Endodermal cell (in vitro differentiated cells): ENCODE measurements at regions not wholly inside any gene's neighbourhood (a gene's known extent, or its start where the extent isn't known, plus 50 kb on each side); places are given as distances from the start of the nearest gene placed in this dataset.
"Not testable (repeated sequence)": the region's sequence is repeated elsewhere in the genome, so short reads cannot be mapped to it uniquely, and the experiment has no call there.

Source experiments
- DNase-seq: peaks from one replicate; pipeline ENCODE4 v3.0.0-alpha.2; 2017
- H3K27ac ChIP-seq: 2 replicates; pipeline ENCODE4 v1.5.1; 2013; ENCODE audit warnings: mild to moderate bottlenecking, low read depth, low read length, moderate library complexity
- H3K27me3 ChIP-seq: 2 replicates; pipeline ENCODE4 v1.6.1; 2013; ENCODE audit warnings: mild to moderate bottlenecking, low read length, moderate library complexity; ENCODE audit not compliant: insufficient read depth, control insufficient read depth, poor library complexity, severe bottlenecking
- H3K36me3 ChIP-seq: 2 replicates; pipeline ENCODE4 v1.7.0; 2013; ENCODE audit warnings: mild to moderate bottlenecking, low read length, moderate library complexity; ENCODE audit not compliant: control insufficient read depth, insufficient read depth
- H3K4me1 ChIP-seq: one replicate; pipeline ENCODE4 v1.7.0; 2013; ENCODE audit warnings: low read length; ENCODE audit not compliant: control insufficient read depth, insufficient read depth
- H3K4me3 ChIP-seq: 2 replicates; pipeline ENCODE4 v1.5.1; 2013; ENCODE audit warnings: mild to moderate bottlenecking, low read length, moderate library complexity
- H3K9ac ChIP-seq: 2 replicates; pipeline ENCODE4 v1.6.1; 2013; ENCODE audit warnings: mild to moderate bottlenecking, low read length, moderate library complexity; ENCODE audit not compliant: poor library complexity, severe bottlenecking; ENCODE audit errors: extremely low read depth
- H3K9me3 ChIP-seq: 2 replicates; pipeline ENCODE4 v1.6.1; 2013; ENCODE audit warnings: mild to moderate bottlenecking, low read length, moderate library complexity; ENCODE audit not compliant: control insufficient read depth
- H3K27ac Mint-ChIP-seq: 2 replicates; pipeline ENCODE4 v1.8.0; 2020; ENCODE audit warnings: mixed read lengths
- H3K27me3 Mint-ChIP-seq: 2 replicates; pipeline ENCODE4 v1.8.0; 2021; ENCODE audit warnings: mild to moderate bottlenecking, mixed read lengths; ENCODE audit not compliant: insufficient read depth
- H3K36me3 Mint-ChIP-seq: 2 replicates; pipeline ENCODE4 v1.8.0; 2020; ENCODE audit warnings: low read depth, mixed read lengths
- H3K4me1 Mint-ChIP-seq: 2 replicates; pipeline ENCODE4 v1.8.0; 2020; ENCODE audit warnings: mixed read lengths
- H3K4me3 Mint-ChIP-seq: 2 replicates; pipeline ENCODE4 v1.8.0; 2020; ENCODE audit warnings: mild to moderate bottlenecking, moderate library complexity, mixed read lengths
- H3K9me3 Mint-ChIP-seq: 2 replicates; pipeline ENCODE4 v1.8.0; 2020; ENCODE audit warnings: mild to moderate bottlenecking, mixed read lengths
- WGBS, 2 experiments: methylation state at CpG; one replicate each; pipeline versions ENCODE4 v1.1.5 to v1.1.7; 2013; ENCODE audit warnings: missing lambda C conversion rate in 2 of 2, mixed read lengths in 1 of 2; ENCODE audit not compliant: insufficient coverage in 1 of 2, insufficient read length in 1 of 2; 5-methylcytosine and 5-hydroxymethylcytosine counted together
- TF ChIP-seq, protein P1 (sequence below): fragments of 200-600 bp; sonication (generic); conservative IDR thresholded peaks from 2 replicates; pipeline ENCODE4 v1.5.0; 2021; ENCODE audit warnings: antibody characterized with exemption, mild to moderate bottlenecking

DNA sequence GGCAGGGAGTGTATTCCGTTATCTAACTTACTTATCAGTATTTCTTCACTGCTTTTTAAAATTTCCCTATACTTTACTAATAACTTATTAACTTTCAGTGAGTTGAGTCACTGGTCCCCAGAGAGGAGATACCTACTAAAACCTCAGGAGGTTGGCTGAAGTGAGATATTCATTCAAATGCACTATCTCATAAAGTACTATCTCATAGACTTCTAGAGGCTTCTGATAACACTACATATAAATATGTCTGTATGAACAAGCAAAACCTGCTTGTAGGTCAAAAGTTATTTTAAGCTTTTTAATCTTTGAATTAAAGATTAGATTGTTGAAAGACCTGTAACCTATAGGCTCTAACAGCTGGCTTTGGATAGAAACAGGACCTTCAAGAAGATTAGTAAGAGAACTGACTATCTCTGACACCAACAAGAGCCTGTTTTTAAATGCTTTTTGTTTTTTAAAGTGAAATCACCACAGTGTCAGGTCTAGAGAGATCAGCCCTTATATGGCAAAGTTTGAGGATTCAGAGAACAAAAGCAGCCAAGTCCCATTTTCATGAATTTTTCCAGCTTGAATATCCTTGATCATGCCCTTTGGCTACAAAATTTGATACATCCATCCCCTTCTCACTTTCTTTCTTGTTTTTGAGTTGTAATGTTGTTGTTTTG is 242.2 kb downstream of the ARL4A start:
- no peak overlapping the region for H3K27ac ChIP-seq
- no peaks in the 10 kb centered on the region for H3K36me3 Mint-ChIP-seq
- H3K27ac Mint-ChIP-seq: no peak overlapping the region
- no peak for DNase-seq
- no peak overlapping the region for H3K9ac ChIP-seq
- no peaks in the 10 kb centered on the region for H3K9me3 Mint-ChIP-seq
- WGBS, 2 experiments: 100% methylated on average over 1 of the region's 1 CpG; no CpG with 5 or more reads in 1 of the 2 experiments
- H3K27me3 ChIP-seq: no peaks in the 10 kb centered on the region
- H3K4me1 ChIP-seq: peaks cover 9% of the 10 kb centered on the region
- no peaks in the 10 kb centered on the region for H3K36me3 ChIP-seq
- no peaks in the 10 kb centered on the region for H3K27me3 Mint-ChIP-seq
- TF ChIP-seq, protein P1, sequence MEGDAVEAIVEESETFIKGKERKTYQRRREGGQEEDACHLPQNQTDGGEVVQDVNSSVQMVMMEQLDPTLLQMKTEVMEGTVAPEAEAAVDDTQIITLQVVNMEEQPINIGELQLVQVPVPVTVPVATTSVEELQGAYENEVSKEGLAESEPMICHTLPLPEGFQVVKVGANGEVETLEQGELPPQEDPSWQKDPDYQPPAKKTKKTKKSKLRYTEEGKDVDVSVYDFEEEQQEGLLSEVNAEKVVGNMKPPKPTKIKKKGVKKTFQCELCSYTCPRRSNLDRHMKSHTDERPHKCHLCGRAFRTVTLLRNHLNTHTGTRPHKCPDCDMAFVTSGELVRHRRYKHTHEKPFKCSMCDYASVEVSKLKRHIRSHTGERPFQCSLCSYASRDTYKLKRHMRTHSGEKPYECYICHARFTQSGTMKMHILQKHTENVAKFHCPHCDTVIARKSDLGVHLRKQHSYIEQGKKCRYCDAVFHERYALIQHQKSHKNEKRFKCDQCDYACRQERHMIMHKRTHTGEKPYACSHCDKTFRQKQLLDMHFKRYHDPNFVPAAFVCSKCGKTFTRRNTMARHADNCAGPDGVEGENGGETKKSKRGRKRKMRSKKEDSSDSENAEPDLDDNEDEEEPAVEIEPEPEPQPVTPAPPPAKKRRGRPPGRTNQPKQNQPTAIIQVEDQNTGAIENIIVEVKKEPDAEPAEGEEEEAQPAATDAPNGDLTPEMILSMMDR: no peak
- no peak overlapping the region for H3K4me3 ChIP-seq
- H3K4me1 Mint-ChIP-seq: peaks cover 9% of the 10 kb centered on the region
- no peak overlapping the region for H3K4me3 Mint-ChIP-seq
- H3K9me3 ChIP-seq: no peaks in the 10 kb centered on the region

DNA sequence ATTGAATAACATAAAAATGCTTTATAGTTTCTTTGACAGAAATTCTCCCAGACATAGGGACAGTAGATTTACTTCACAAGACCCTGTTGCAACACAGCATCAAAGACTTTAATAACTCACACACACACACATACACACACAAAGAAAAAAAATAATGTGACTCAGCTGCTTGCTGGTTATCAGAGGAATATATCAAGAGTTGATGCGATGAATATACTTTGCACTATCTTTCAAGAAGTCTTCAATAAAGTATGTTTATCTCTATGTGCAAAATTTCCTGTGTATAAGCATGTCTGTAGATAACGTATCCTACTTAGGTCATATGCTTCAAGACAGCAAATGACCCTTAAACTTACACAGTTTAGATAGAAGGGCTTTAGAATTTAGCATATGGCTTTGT is 243.1 kb downstream of the ARL4A start:
- H3K27ac Mint-ChIP-seq: no peak overlapping the region
- peaks cover 9% of the 10 kb centered on the region for H3K4me1 ChIP-seq
- H3K4me1 Mint-ChIP-seq: peaks cover 9% of the 10 kb centered on the region
- H3K9ac ChIP-seq: no peak overlapping the region
- no peaks in the 10 kb centered on the region for H3K9me3 ChIP-seq
- no peak overlapping the region for H3K27ac ChIP-seq
- no peaks in the 10 kb centered on the region for H3K36me3 Mint-ChIP-seq
- 96 to 100% methylated on average over 1 to 2 of the region's 2 CpGs for WGBS, 2 experiments
- no peak overlapping the region for H3K4me3 ChIP-seq
- TF ChIP-seq, protein P1: no peak
- no peaks in the 10 kb centered on the region for H3K27me3 ChIP-seq
- H3K9me3 Mint-ChIP-seq: no peaks in the 10 kb centered on the region
- no peak for DNase-seq
- no peak overlapping the region for H3K4me3 Mint-ChIP-seq
- H3K36me3 ChIP-seq: no peaks in the 10 kb centered on the region
- no peaks in the 10 kb centered on the region for H3K27me3 Mint-ChIP-seq

GRCh38 chr7:12931465-12931864 is 244.0 kb downstream of the ARL4A start:
- not testable (repeated sequence) for H3K4me3 ChIP-seq, H3K4me3 Mint-ChIP-seq, H3K36me3 Mint-ChIP-seq, H3K27me3 ChIP-seq, H3K4me1 Mint-ChIP-seq, H3K27me3 Mint-ChIP-seq, H3K9me3 ChIP-seq, DNase-seq, H3K27ac ChIP-seq, H3K9me3 Mint-ChIP-seq, H3K4me1 ChIP-seq, H3K36me3 ChIP-seq, H3K27ac Mint-ChIP-seq, H3K9ac ChIP-seq
- WGBS, 2 experiments: 92 to 94% methylated on average over 18 to 19 of the region's 19 CpGs

DNA sequence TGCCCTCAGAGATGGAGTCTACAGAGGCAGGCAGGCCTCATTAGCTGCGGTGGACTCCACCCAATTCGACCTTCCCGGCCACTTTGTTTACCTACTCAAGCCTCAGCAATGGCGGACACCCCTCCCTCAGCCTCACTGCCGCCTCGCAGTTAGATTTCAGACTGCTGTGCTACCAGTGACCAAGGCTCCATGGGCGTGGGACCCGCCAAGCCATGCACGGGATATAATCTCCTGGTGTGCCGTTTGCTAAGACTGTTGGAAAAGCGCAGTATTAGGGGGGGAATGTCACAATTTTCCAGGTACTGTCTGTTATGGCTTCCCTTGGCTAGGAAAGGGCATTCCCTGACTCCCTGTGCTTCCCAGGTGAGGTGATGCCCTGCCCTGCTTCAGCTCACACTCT is 252.3 kb downstream of the ARL4A start:
- H3K4me3 Mint-ChIP-seq: no peak overlapping the region
- 95 to 100% methylated on average over 3 to 11 of the region's 11 CpGs for WGBS, 2 experiments
- TF ChIP-seq, protein P1: no peak
- Histone ChIP-seq H3K9ac (no peak overlapping the region), H3K4me1 (no peaks in the 10 kb centered on the region), H3K9me3 (peaks cover 19% of the 10 kb centered on the region), H3K27ac (no peak overlapping the region), H3K27me3 (no peaks in the 10 kb centered on the region), H3K36me3 (no peaks in the 10 kb centered on the region), H3K4me3 (no peak overlapping the region)
- DNase-seq: no peak
- peaks cover 2% of the 10 kb centered on the region for H3K36me3 Mint-ChIP-seq
- H3K9me3 Mint-ChIP-seq: peaks cover 25% of the 10 kb centered on the region
- H3K27ac Mint-ChIP-seq: no peak overlapping the region
- peaks cover 12% of the 10 kb centered on the region for H3K4me1 Mint-ChIP-seq
- H3K27me3 Mint-ChIP-seq: no peaks in the 10 kb centered on the region
